ENCODE measurements at regions not wholly inside any gene's neighbourhood (a gene's known extent, or its start where the extent isn't known, plus 50 kb on each side); places are given as distances from the start of the nearest gene placed in this dataset.
A peak's percentile ranks its signal among the peaks of the same experiment; 100 is the strongest.

- H3K36me3 ChIP-seq: no peaks in the 10 kb centered on the region
- intact Hi-C loops (cut with DNase I): loop anchor here (5.0 kb wide), 2 partner anchors 39 to 236 kb away; partner anchors contain the start of gene ZNF217
- no peak for TF ChIP-seq CTCF (IDR thresholded peaks at IDR 0.05)
- peak overlapping the region; percentile 48 to 49 for H3K4me3 ChIP-seq
- no peaks in the 10 kb centered on the region for H3K9me3 ChIP-seq
- no peaks in the 10 kb centered on the region for H3K27me3 ChIP-seq
- peak overlapping the region; percentile 85 to 93 for H3K27ac ChIP-seq
- DNase-seq (ENCODE audit: low spot score in 2 of 2): no peak
- peaks cover 0 to 19% of the 10 kb centered on the region in 2 donors for H3K4me1 ChIP-seq
Observed at GRCh38 chr20:53828088-53828681, 234.5 kb upstream of the ZNF217 start.

- H3K4me3 ChIP-seq: peak overlapping the region; percentile 14 to 48
- intact Hi-C loops (cut with DNase I): loop anchor here (5.0 kb wide), 2 partner anchors 40 to 235 kb away; partner anchors contain the start of gene ZNF217
Observed at GRCh38 chr20:53827292-53828087, 233.9 kb upstream of the ZNF217 start.

GRCh38 chr20:53826597-53827291 is 233.1 kb upstream of the ZNF217 start:
- intact Hi-C loops (cut with DNase I): loop anchor here (5.0 kb wide), 2 partner anchors 41 to 234 kb away; partner anchors contain the start of gene ZNF217
- peaks cover 0 to 19% of the 10 kb centered on the region in 2 donors for H3K4me1 ChIP-seq
- no peaks in the 10 kb centered on the region for H3K9me3 ChIP-seq
- no peak for TF ChIP-seq CTCF (IDR thresholded peaks at IDR 0.05)
- no peaks in the 10 kb centered on the region for H3K36me3 ChIP-seq
- no peak for DNase-seq (ENCODE audit: low spot score in 2 of 2)
- no peaks in the 10 kb centered on the region for H3K27me3 ChIP-seq
- H3K27ac ChIP-seq: peak overlapping the region in 1 of 2 donors; percentile 93
- H3K4me3 ChIP-seq: no peak overlapping the region

More at GRCh38 chr20:53827292-53828087, 233.9 kb upstream of the ZNF217 start:
- no peak for TF ChIP-seq CTCF (IDR thresholded peaks at IDR 0.05)
- Histone ChIP-seq H3K9me3 (no peaks in the 10 kb centered on the region), H3K36me3 (no peaks in the 10 kb centered on the region), H3K27ac (peak overlapping the region; percentile 85 to 93), H3K4me1 (peaks cover 0 to 19% of the 10 kb centered on the region in 2 donors), H3K27me3 (no peaks in the 10 kb centered on the region)
- no peak for DNase-seq (ENCODE audit: low spot score in 2 of 2)

GRCh38 chr20:53826090-53826489 is 232.5 kb upstream of the ZNF217 start:
- Histone ChIP-seq H3K36me3 (no peaks in the 10 kb centered on the region), H3K4me1 (peaks cover 0 to 19% of the 10 kb centered on the region in 2 donors), H3K9me3 (no peaks in the 10 kb centered on the region), H3K27me3 (no peaks in the 10 kb centered on the region), H3K4me3 (no peak overlapping the region), H3K27ac (no peak overlapping the region)
- intact Hi-C loops (cut with DNase I): loop anchor here (5.0 kb wide), 2 partner anchors 41 to 234 kb away; partner anchors contain the start of gene ZNF217
- no peak for TF ChIP-seq CTCF (IDR thresholded peaks at IDR 0.05)
- DNase-seq (ENCODE audit: low spot score in 2 of 2): no peak

- H3K27me3 ChIP-seq: no peaks in the 10 kb centered on the region
- no peak overlapping the region for H3K27ac ChIP-seq
- no peak for TF ChIP-seq CTCF (IDR thresholded peaks at IDR 0.05)
- no peak for DNase-seq (ENCODE audit: low spot score in 2 of 2)
- intact Hi-C loops (cut with DNase I): loop anchor here (5.0 kb wide), 2 partner anchors 42 to 233 kb away; partner anchors contain the start of gene ZNF217
- H3K36me3 ChIP-seq: no peaks in the 10 kb centered on the region
- no peaks in the 10 kb centered on the region for H3K9me3 ChIP-seq
- no peak overlapping the region for H3K4me3 ChIP-seq
- H3K4me1 ChIP-seq: peaks cover 0 to 17% of the 10 kb centered on the region in 2 donors
Observed at GRCh38 chr20:53825282-53825681, 231.6 kb upstream of the ZNF217 start.

Measured in ascending aorta (tissue), 2 donors.